GM12891 (cell line): ENCODE measurements at regions not wholly inside any gene's neighbourhood (a gene's known extent, or its start where the extent isn't known, plus 50 kb on each side); places are given as distances from the start of the nearest gene placed in this dataset.

Experiments
- PAX5 ChIP-seq: IDR thresholded peaks from 2 replicates; pipeline ENCODE4 v1.6.1; 2011; ENCODE audit warnings: low read length, moderate library complexity, mild to moderate bottlenecking; ENCODE audit not compliant: insufficient read depth, severe bottlenecking
- POLR2A ChIP-seq: IDR thresholded peaks from 2 replicates; pipeline ENCODE4 v1.6.1; 2011; ENCODE audit warnings: low read depth, low read length, control low read depth
- POLR2AphosphoS5 ChIP-seq: IDR thresholded peaks from 2 replicates; pipeline ENCODE4 v1.6.1; 2011; ENCODE audit warnings: low read depth, low read length, control low read depth
- POU2F2 ChIP-seq: IDR thresholded peaks from 2 replicates; pipeline ENCODE4 v1.6.1; 2011; ENCODE audit warnings: low read depth, mild to moderate bottlenecking, control low read depth, low read length, moderate library complexity
- SPI1 ChIP-seq: IDR thresholded peaks from 2 replicates; pipeline ENCODE4 v1.6.1; 2011; ENCODE audit warnings: low read depth, low read length, control low read depth
- TAF1 ChIP-seq: IDR thresholded peaks from 2 replicates; pipeline ENCODE4 v1.6.1; 2011; ENCODE audit warnings: low read depth, low read length, control low read depth

- TF ChIP-seq POLR2A: no peak
- TF ChIP-seq TAF1: no peak
- no peak for TF ChIP-seq POU2F2
- TF ChIP-seq POLR2AphosphoS5: no peak
- TF ChIP-seq SPI1: no peak
- no peak for TF ChIP-seq PAX5
These were observed 359.9 kb upstream of the FSHR start for GRCh38 chr2:49514201-49514600.
